Gastrocnemius medialis (tissue), 4 donors: ENCODE measurements at regions not wholly inside any gene's neighbourhood (a gene's known extent, or its start where the extent isn't known, plus 50 kb on each side); places are given as distances from the start of the nearest gene placed in this dataset.

ENCODE experiments used
- CTCF ChIP-seq, 5 experiments: fragments of 450-650 bp in 3 of 5; fragments of 200-600 bp in 2 of 5; sonication (generic) in 2 of 5; IDR thresholded peaks in 4 of 5; conservative IDR thresholded peaks in 1 of 5; 1 replicate in 4 of 5; 2 replicates in 1 of 5; pipeline ENCODE4 v1.5.1; 2016 to 2019; ENCODE audit warnings: antibody characterized with exemption in 5 of 5, mild to moderate bottlenecking in 3 of 5, moderate library complexity in 3 of 5
- POLR2A ChIP-seq, 2 donors: fragments of 450-650 bp; IDR thresholded peaks; one replicate each; pipeline ENCODE4 v1.6.1; 2017; ENCODE audit warnings: antibody characterized with exemption in 2 of 2, mild to moderate bottlenecking in 2 of 2, moderate library complexity in 2 of 2

DNA sequence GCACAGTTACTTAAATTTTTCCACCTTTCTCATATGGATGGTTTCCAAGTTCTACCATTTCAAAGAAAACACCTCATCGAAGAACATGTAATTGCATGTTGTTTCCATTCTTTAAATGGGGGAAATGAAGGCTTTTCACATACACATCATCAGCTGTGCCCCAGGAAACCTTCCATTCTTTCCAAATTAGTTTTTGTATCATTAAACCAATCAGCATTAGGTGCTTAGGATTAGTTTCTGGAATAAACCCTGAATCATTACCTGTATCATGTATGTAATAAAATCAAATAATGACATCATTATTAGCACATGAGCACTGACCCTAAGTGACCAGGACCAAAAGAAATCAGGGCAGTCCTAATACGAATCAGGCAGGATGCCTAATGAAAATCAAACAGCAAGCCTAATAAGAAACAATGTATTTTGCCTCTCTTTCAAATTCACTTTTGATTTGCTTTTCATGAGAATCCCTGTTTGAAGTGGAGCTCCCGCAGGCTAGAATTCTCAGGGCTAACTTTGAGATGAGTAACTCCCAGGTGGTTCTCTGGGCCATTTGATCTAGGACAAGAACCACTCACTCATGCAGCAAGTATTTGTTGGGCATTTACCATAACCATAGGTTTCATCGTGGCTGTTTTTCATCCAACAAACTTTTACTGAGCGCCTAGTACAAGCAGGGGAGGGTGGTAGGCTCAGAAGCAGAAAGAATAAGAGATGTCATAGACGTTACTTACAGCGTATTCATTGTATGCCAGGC lies 89.2 kb downstream of the MZT1 start:
- TF ChIP-seq CTCF (IDR thresholded peaks at IDR 0.05 in 4 of 5, conservative IDR thresholded peaks at IDR 0.05 in 1 of 5) (no peak), POLR2A (IDR thresholded peaks at IDR 0.05) (no peak)
